ENCODE measurements at regions not wholly inside any gene's neighbourhood (a gene's known extent, or its start where the extent isn't known, plus 50 kb on each side); places are given as distances from the start of the nearest gene placed in this dataset.
"Not testable (repeated sequence)": the region's sequence is repeated elsewhere in the genome, so short reads cannot be mapped to it uniquely, and the experiment has no call there.

DNA sequence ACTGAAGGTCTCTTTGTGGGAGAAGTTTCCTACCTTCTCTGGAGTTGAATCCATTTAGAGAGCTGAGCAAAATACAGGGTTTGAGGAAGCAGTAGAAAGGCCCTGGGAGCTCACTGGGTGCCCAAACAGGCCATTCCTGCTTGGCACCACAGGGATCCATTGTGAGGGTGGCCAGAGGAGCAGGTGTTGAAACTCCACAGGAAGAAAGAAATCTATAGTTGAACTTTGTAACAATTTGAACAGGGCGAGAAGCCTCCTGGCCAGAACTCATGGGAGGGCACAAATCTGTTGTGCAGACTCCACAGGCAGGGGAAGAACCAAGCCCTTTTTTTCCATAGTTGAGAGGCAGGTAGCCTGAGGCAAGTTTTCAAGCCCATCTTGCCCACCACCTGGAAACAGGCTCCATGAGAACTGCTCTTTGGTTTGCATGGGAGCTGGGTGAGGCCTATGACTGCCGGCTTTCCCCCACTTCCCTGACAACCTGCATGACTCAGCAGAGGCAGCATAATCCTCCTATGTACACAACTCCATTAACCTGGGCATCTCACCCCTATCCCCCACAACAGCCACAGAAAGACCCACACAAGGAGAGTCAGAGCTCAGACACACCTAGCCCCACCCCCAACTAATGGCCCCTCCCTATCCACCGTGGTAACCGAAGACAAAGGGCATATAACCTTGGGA lies 1053.0 kb downstream of the TSN start:
- H3K27me3 ChIP-seq (ENCODE audit: control insufficient read depth, insufficient read depth, low read length), result no peaks in the 10 kb centered on the region
- no peaks in the 10 kb centered on the region for H3K36me3 ChIP-seq (ENCODE audit: control insufficient read depth, insufficient read depth, low read length)
- no peak overlapping the region for H3K9ac ChIP-seq (ENCODE audit: low read length)
- no peak overlapping the region for H3K4me3 ChIP-seq (ENCODE audit: low read length)
- no peaks in the 10 kb centered on the region for H3K4me1 ChIP-seq (ENCODE audit: control insufficient read depth, insufficient read depth, low read length)
- no peak overlapping the region for H3K27ac ChIP-seq (ENCODE audit: low read depth, low read length)

DNA sequence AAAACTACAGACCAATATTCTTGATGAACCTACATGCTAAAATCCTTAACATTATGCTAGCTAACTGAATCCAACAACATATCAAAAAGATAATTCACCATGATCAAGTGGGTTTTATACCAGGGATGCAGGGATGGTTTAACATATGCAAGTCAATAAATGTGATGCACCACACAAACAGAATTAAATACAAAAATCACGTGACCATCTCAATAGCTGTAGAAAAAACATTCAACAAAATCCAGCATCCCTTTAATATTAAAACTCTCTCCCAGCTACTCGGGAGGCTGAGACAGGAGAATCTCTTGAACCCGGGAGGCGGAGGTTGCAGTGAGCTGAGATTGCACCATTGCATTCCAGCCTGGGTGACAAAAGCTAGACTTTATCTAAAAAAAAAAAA lies 1056.8 kb downstream of the TSN start:
- H3K36me3 ChIP-seq (ENCODE audit: control insufficient read depth, insufficient read depth, low read length); H3K4me3 ChIP-seq (ENCODE audit: low read length); H3K27ac ChIP-seq (ENCODE audit: low read depth, low read length); H3K4me1 ChIP-seq (ENCODE audit: control insufficient read depth, insufficient read depth, low read length); H3K27me3 ChIP-seq (ENCODE audit: control insufficient read depth, insufficient read depth, low read length); H3K9ac ChIP-seq (ENCODE audit: low read length): not testable (repeated sequence)

- no peaks in the 10 kb centered on the region for H3K4me1 ChIP-seq (ENCODE audit: control insufficient read depth, insufficient read depth, low read length)
- no peaks in the 10 kb centered on the region for H3K27me3 ChIP-seq (ENCODE audit: control insufficient read depth, insufficient read depth, low read length)
- H3K4me3 ChIP-seq (ENCODE audit: low read length), result no peak overlapping the region
- no peak overlapping the region for H3K9ac ChIP-seq (ENCODE audit: low read length)
- H3K27ac ChIP-seq (ENCODE audit: low read depth, low read length), result no peak overlapping the region
- no peaks in the 10 kb centered on the region for H3K36me3 ChIP-seq (ENCODE audit: control insufficient read depth, insufficient read depth, low read length)
Measured at GRCh38 chr2:122815120-122815519, 1059.7 kb downstream of the TSN start.

DNA sequence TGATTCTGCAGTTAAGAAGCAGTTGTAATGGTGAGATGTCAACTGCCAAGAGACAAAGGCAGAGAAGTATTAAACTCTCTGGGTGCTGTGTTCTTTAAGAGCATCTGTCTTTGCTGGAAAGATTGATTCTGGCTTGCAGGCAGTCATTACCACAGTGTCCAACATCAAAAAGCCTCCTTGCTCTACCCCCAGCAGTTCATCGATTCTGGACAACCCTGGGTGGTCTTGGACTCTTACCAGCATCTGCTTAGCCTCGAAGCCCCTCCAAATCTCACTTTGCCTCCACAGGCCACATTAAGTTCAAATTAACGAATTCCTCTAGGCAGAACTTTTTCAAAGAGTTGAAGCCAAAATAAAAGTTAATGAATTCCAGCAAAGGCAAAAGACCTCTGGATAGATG lies 1061.4 kb downstream of the TSN start:
- H3K27me3 ChIP-seq (ENCODE audit: control insufficient read depth, insufficient read depth, low read length), result no peaks in the 10 kb centered on the region
- H3K27ac ChIP-seq (ENCODE audit: low read depth, low read length), result no peak overlapping the region
- no peaks in the 10 kb centered on the region for H3K36me3 ChIP-seq (ENCODE audit: control insufficient read depth, insufficient read depth, low read length)
- H3K4me1 ChIP-seq (ENCODE audit: control insufficient read depth, insufficient read depth, low read length), result no peaks in the 10 kb centered on the region
- H3K9ac ChIP-seq (ENCODE audit: low read length), result no peak overlapping the region
- no peak overlapping the region for H3K4me3 ChIP-seq (ENCODE audit: low read length)

GRCh38 chr2:122822319-122822718 lies 1066.9 kb downstream of the TSN start:
- Histone ChIP-seq H3K4me1 (ENCODE audit: control insufficient read depth, insufficient read depth, low read length) (no peaks in the 10 kb centered on the region), H3K4me3 (ENCODE audit: low read length) (no peak overlapping the region), H3K36me3 (ENCODE audit: control insufficient read depth, insufficient read depth, low read length) (no peaks in the 10 kb centered on the region), H3K9ac (ENCODE audit: low read length) (no peak overlapping the region), H3K27ac (ENCODE audit: low read depth, low read length) (no peak overlapping the region), H3K27me3 (ENCODE audit: control insufficient read depth, insufficient read depth, low read length) (no peaks in the 10 kb centered on the region)

DNA sequence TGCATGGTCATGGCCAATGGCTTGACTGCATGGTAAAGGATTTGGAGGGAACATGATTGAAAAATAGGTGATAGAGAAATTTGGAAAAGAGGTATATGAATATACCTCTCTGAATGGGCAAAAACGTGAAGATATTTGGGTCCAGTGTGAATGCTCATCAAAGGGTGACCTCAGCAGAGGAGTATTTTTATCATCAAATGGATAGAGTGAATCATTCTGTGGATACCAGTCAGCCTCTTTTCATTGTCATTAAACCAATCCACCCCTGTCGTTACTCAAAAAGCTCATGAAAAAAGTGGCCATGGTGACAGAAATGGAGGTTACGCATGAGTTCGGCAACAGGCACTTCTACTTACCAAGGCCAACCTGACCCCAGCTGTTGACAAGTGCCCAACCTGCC lies 1074.7 kb downstream of the TSN start:
- Histone ChIP-seq H3K36me3 (ENCODE audit: control insufficient read depth, insufficient read depth, low read length) (no peaks in the 10 kb centered on the region), H3K9ac (ENCODE audit: low read length) (no peak overlapping the region), H3K27me3 (ENCODE audit: control insufficient read depth, insufficient read depth, low read length) (no peaks in the 10 kb centered on the region), H3K4me3 (ENCODE audit: low read length) (no peak overlapping the region), H3K27ac (ENCODE audit: low read depth, low read length) (no peak overlapping the region), H3K4me1 (ENCODE audit: control insufficient read depth, insufficient read depth, low read length) (no peaks in the 10 kb centered on the region)

- no peak overlapping the region for H3K27ac ChIP-seq (ENCODE audit: low read depth, low read length)
- no peaks in the 10 kb centered on the region for H3K4me1 ChIP-seq (ENCODE audit: control insufficient read depth, insufficient read depth, low read length)
- no peaks in the 10 kb centered on the region for H3K36me3 ChIP-seq (ENCODE audit: control insufficient read depth, insufficient read depth, low read length)
- no peaks in the 10 kb centered on the region for H3K27me3 ChIP-seq (ENCODE audit: control insufficient read depth, insufficient read depth, low read length)
- no peak overlapping the region for H3K9ac ChIP-seq (ENCODE audit: low read length)
- H3K4me3 ChIP-seq (ENCODE audit: low read length), result no peak overlapping the region
Measured at GRCh38 chr2:122831649-122832048, 1076.2 kb downstream of the TSN start.

DNA sequence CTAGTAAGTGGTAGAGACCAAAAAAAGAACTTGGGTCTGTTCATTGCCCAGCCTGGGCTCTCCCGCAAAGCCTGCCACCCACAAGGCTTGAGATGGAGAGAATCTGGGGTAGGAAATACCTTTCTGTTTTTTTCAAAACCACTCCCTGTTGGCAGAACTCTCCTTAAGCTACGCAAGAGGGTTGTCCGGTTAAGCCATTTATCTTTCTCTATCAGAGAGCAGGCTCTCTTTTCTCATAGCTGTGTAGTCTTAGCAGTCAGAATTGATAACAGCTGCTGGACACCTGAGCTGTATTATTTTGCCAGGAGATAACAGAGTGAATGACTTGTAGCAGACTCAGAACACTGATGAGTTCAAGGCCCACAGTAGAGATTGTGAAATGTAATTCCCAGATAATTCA lies 1088.1 kb downstream of the TSN start:
- H3K4me3 ChIP-seq (ENCODE audit: low read length), result no peak overlapping the region
- H3K27me3 ChIP-seq (ENCODE audit: control insufficient read depth, insufficient read depth, low read length), result no peaks in the 10 kb centered on the region
- no peaks in the 10 kb centered on the region for H3K36me3 ChIP-seq (ENCODE audit: control insufficient read depth, insufficient read depth, low read length)
- no peaks in the 10 kb centered on the region for H3K4me1 ChIP-seq (ENCODE audit: control insufficient read depth, insufficient read depth, low read length)
- no peak overlapping the region for H3K9ac ChIP-seq (ENCODE audit: low read length)
- H3K27ac ChIP-seq (ENCODE audit: low read depth, low read length), result no peak overlapping the region

GRCh38 chr2:122851161-122851560 lies 1095.7 kb downstream of the TSN start:
- Histone ChIP-seq H3K9ac (ENCODE audit: low read length) (no peak overlapping the region), H3K36me3 (ENCODE audit: control insufficient read depth, insufficient read depth, low read length) (no peaks in the 10 kb centered on the region), H3K4me3 (ENCODE audit: low read length) (no peak overlapping the region), H3K27me3 (ENCODE audit: control insufficient read depth, insufficient read depth, low read length) (no peaks in the 10 kb centered on the region), H3K27ac (ENCODE audit: low read depth, low read length) (no peak overlapping the region), H3K4me1 (ENCODE audit: control insufficient read depth, insufficient read depth, low read length) (no peaks in the 10 kb centered on the region)

DNA sequence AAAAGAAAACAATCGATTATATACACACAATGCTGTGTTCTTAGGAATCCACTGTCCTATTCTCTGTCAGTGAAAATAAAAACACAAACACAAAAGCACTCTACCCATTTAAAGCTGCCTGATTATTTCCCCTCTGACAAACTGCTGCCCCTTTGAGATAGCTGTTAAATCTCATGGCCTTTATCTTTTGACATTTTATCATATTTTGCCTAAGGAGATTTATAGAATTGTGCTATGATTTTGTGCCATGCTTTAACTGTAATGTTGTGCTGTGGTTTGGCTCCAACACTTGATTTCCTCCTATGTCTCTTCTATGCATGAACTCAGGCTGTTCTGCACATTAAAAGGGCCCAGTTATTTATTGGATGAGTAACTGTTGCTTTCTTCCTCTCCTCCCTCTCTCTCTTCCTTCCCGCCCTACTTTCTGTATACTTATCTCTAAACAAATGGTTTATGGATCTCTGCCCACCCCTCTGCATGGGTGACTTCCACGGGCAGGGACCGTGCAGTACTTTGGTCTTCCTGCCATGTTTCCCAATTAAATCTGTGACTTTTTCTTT lies 1096.6 kb downstream of the TSN start:
- no peaks in the 10 kb centered on the region for H3K27me3 ChIP-seq (ENCODE audit: control insufficient read depth, insufficient read depth, low read length)

DNA sequence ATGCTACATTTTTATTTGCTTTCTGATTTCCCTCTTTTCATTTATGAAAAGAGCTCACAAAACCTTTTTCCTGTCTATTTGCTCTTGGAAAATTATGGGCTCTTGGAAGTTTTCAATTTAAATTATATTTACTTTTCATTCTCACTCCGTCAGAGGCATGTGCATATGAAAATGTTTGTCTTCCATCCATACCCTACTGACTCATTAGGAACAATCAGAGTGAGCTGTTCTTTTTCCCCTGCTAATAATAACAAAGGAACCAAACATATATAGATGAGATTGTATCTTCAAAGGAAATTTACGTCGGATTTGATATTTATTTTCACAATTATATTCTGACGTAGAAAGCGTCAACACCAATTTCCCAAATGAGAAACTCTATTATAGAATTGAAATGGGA lies 1101.2 kb downstream of the TSN start:
- Histone ChIP-seq H3K4me1 (ENCODE audit: control insufficient read depth, insufficient read depth, low read length) (no peaks in the 10 kb centered on the region), H3K27ac (ENCODE audit: low read depth, low read length) (no peak overlapping the region), H3K27me3 (ENCODE audit: control insufficient read depth, insufficient read depth, low read length) (no peaks in the 10 kb centered on the region), H3K9ac (ENCODE audit: low read length) (no peak overlapping the region), H3K4me3 (ENCODE audit: low read length) (no peak overlapping the region), H3K36me3 (ENCODE audit: control insufficient read depth, insufficient read depth, low read length) (no peaks in the 10 kb centered on the region)

More for the DNA sequence above, 1096.6 kb downstream of the TSN start:
- Histone ChIP-seq H3K27ac (ENCODE audit: low read depth, low read length) (no peak overlapping the region), H3K4me3 (ENCODE audit: low read length) (no peak overlapping the region), H3K36me3 (ENCODE audit: control insufficient read depth, insufficient read depth, low read length) (no peaks in the 10 kb centered on the region), H3K9ac (ENCODE audit: low read length) (no peak overlapping the region), H3K4me1 (ENCODE audit: control insufficient read depth, insufficient read depth, low read length) (no peaks in the 10 kb centered on the region)

DNA sequence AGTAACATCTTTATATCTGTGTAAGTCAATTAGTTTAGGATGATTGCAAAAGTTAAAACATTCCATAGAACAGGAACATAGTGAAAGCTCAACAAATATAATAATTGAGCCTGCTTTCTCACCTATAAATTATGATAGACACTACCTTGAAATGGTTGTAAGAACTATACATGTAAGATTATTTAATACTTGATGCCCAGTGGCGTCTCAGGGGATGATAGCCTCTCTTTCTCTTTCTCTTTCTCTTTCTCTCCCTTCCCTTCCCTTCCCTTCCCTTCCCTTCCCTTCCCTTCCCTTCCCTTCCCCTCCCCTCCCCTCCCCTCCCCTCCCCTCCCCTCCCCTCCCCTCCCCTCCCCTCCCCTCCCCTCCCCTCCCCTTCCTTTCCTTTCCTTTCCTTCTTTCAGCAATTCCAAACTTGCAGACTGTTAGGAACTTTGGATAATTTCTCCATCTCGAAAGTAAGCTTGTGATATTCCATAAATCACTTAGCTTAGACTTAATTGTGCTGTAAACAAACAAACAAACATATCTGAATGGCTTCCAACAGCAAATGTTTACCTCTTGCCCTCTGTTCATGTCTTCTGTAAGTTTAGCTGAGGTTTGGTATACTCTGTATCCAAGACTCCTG lies 1102.7 kb downstream of the TSN start:
- no peaks in the 10 kb centered on the region for H3K27me3 ChIP-seq (ENCODE audit: control insufficient read depth, insufficient read depth, low read length)
- H3K4me3 ChIP-seq (ENCODE audit: low read length), result no peak overlapping the region
- no peak overlapping the region for H3K9ac ChIP-seq (ENCODE audit: low read length)
- H3K27ac ChIP-seq (ENCODE audit: low read depth, low read length), result no peak overlapping the region
- H3K4me1 ChIP-seq (ENCODE audit: control insufficient read depth, insufficient read depth, low read length), result no peaks in the 10 kb centered on the region
- no peaks in the 10 kb centered on the region for H3K36me3 ChIP-seq (ENCODE audit: control insufficient read depth, insufficient read depth, low read length)

DNA sequence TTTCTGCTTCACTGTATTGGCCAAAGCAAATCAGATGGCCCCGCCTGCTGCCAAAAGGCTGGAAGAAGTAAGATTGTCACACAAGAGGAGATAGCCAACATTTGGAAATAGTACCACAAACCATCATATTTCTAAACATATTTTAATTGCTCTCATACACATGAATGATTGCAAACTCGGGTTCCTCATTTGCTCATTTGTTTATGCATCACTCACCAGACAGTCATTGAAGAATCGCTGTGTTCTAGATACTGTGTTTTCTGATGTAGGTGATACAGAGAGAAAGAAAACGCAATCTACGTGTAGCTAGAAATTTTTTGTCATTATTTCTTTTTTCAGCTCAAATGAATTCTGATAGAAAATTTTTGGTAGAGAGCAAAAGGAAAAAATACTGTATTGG lies 1103.4 kb downstream of the TSN start:
- Histone ChIP-seq H3K27me3 (ENCODE audit: control insufficient read depth, insufficient read depth, low read length) (no peaks in the 10 kb centered on the region), H3K4me1 (ENCODE audit: control insufficient read depth, insufficient read depth, low read length) (no peaks in the 10 kb centered on the region), H3K9ac (ENCODE audit: low read length) (no peak overlapping the region), H3K36me3 (ENCODE audit: control insufficient read depth, insufficient read depth, low read length) (no peaks in the 10 kb centered on the region), H3K27ac (ENCODE audit: low read depth, low read length) (no peak overlapping the region), H3K4me3 (ENCODE audit: low read length) (no peak overlapping the region)

All from rectal smooth muscle tissue (tissue), 1 donor.